C4-2B (cell line): ENCODE measurements at regions not wholly inside any gene's neighbourhood (a gene's known extent, or its start where the extent isn't known, plus 50 kb on each side); places are given as distances from the start of the nearest gene placed in this dataset.

Source experiments
- H3K27ac ChIP-seq: fragments of 450-650 bp; 2 replicates; pipeline ENCODE4 v1.5.1; 2017
- CTCF ChIP-seq: fragments of 450-650 bp; conservative IDR thresholded peaks from 2 replicates; pipeline ENCODE4 v1.5.1; 2017; ENCODE audit warnings: mild to moderate bottlenecking
- ZFX ChIP-seq: fragments of 450-650 bp; IDR thresholded peaks from 2 replicates; pipeline ENCODE4 v1.6.1; 2017

- H3K27ac ChIP-seq: peak overlapping the region; percentile 43
- TF ChIP-seq CTCF (no peak), ZFX (no peak)
Measured at GRCh38 chr6:14453712-14454472, 336.3 kb downstream of the CD83 start.

- no peak for TF ChIP-seq CTCF
- no peak for TF ChIP-seq ZFX
- H3K27ac ChIP-seq: no peak overlapping the region; the same call in 1 of the 2 replicates
Measured at GRCh38 chr6:14454473-14454775, 336.9 kb downstream of the CD83 start.

GRCh38 chr6:14455427-14455826 is 337.9 kb downstream of the CD83 start:
- no peak for TF ChIP-seq ZFX
- TF ChIP-seq CTCF: no peak
- no peak overlapping the region for H3K27ac ChIP-seq

GRCh38 chr6:14455876-14456648 is 338.5 kb downstream of the CD83 start:
- H3K27ac ChIP-seq: no peak overlapping the region
- TF ChIP-seq CTCF: no peak
- TF ChIP-seq ZFX: no peak

- TF ChIP-seq CTCF (no peak), ZFX (no peak)
- H3K27ac ChIP-seq: no peak overlapping the region
Measured at GRCh38 chr6:14456941-14457340, 339.4 kb downstream of the CD83 start.

GRCh38 chr6:14458669-14459266 is 341.2 kb downstream of the CD83 start:
- TF ChIP-seq CTCF: no peak
- TF ChIP-seq ZFX: no peak
- no peak overlapping the region for H3K27ac ChIP-seq

- no peak overlapping the region for H3K27ac ChIP-seq
- TF ChIP-seq ZFX: no peak
- TF ChIP-seq CTCF: no peak
Measured at GRCh38 chr6:14459315-14459714, 341.7 kb downstream of the CD83 start.
